ENCODE measurements at regions not wholly inside any gene's neighbourhood (a gene's known extent, or its start where the extent isn't known, plus 50 kb on each side); places are given as distances from the start of the nearest gene placed in this dataset.

DNA sequence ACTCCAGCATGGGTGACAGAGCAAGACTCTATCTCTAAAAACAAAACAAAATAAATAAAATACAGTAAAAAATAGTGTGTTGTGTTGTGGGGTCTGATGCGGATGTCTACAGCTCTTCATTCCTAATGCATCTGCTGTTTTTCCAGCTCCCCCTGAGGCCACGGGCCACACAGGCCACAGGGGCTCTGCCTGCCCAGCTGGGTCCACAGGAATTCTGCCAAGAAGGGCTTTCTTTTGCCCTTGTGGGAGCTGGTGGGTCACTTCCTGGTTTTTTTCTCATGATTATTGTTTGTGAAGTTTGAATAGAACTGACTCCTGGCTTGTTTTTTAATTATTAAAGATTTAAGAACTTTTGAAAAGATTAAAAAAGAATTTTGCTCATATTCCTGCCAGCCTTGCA, 67.4 kb upstream of the CLDN5 start:
- no peak overlapping the region for H3K27ac ChIP-seq
- no peaks in the 10 kb centered on the region for H3K9me3 ChIP-seq
- no peak overlapping the region for H3K4me3 ChIP-seq
- no peaks in the 10 kb centered on the region for H3K36me3 ChIP-seq
- H3K27me3 ChIP-seq: no peaks in the 10 kb centered on the region
- TF ChIP-seq POLR2A (IDR thresholded peaks at IDR 0.05) (no peak), CTCF (IDR thresholded peaks at IDR 0.05) (no peak)
- H3K4me1 ChIP-seq: no peaks in the 10 kb centered on the region
- DNase-seq: no peak

DNA sequence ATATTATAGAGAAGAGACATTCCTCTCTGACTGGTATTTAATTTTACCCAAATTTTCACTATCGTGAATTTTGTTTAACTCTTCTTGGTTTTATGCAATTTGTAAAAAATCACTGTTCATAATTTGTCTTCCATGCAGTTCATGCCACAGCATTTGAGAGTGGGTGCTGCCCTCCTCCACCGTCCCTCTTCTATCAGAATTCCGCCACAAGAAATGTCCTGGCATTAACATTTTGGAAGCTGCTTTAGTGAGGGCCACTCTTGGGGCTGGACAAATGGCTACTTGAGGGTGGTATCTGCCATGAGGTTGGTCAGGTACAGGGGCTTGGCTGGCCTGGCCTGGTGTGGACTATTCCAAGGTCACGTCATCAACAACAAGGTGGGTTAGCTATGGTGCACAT, 68.3 kb upstream of the CLDN5 start:
- H3K36me3 ChIP-seq: no peaks in the 10 kb centered on the region
- TF ChIP-seq CTCF (IDR thresholded peaks at IDR 0.05): no peak
- H3K27ac ChIP-seq: no peak overlapping the region
- no peaks in the 10 kb centered on the region for H3K4me1 ChIP-seq
- H3K27me3 ChIP-seq: no peaks in the 10 kb centered on the region
- DNase-seq: no peak
- H3K4me3 ChIP-seq: no peak overlapping the region
- no peaks in the 10 kb centered on the region for H3K9me3 ChIP-seq

- H3K4me3 ChIP-seq: no peak overlapping the region
- peaks cover 0 to 8% (median 0%) of the 10 kb centered on the region in 4 donors for H3K4me1 ChIP-seq
- H3K9me3 ChIP-seq: no peaks in the 10 kb centered on the region
- H3K36me3 ChIP-seq: no peaks in the 10 kb centered on the region
- DNase-seq: no peak
- H3K27me3 ChIP-seq: no peaks in the 10 kb centered on the region
- no peak for TF ChIP-seq POLR2A (IDR thresholded peaks at IDR 0.05)
- no peak for TF ChIP-seq CTCF (IDR thresholded peaks at IDR 0.05)
- no peak overlapping the region for H3K27ac ChIP-seq
Observed at GRCh38 chr22:19593991-19594569, 69.9 kb upstream of the CLDN5 start.

DNA sequence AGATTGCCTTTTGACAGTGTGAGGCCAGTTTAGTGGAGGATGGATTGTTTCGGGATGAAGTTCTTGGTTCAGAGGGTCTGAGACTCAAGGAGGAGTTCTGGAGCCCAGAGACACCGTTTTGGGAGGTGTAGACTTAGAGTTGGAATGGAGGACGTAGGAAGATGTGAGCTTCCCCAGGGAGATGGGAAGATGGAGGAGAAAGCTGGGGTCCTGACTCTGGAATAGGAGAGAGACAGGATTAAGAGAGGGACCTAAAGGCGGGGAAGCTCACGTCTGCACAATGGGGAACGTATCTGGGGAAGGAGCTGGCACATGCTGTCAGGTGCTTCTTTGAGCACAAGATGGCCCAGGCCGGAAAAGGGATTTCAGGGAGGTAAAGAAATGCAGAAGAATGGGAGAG, 71.3 kb upstream of the CLDN5 start:
- no peak overlapping the region for H3K27ac ChIP-seq
- no peak for TF ChIP-seq POLR2A (IDR thresholded peaks at IDR 0.05)
- TF ChIP-seq CTCF (IDR thresholded peaks at IDR 0.05): no peak
- H3K9me3 ChIP-seq: no peaks in the 10 kb centered on the region
- H3K27me3 ChIP-seq: no peaks in the 10 kb centered on the region
- H3K4me1 ChIP-seq: peaks cover 0 to 8% (median 0%) of the 10 kb centered on the region in 4 donors
- no peak overlapping the region for H3K4me3 ChIP-seq
- H3K36me3 ChIP-seq: no peaks in the 10 kb centered on the region
- DNase-seq: no peak

- no peak overlapping the region for H3K4me3 ChIP-seq
- H3K4me1 ChIP-seq: peaks cover 0 to 8% (median 0%) of the 10 kb centered on the region in 4 donors
- peak overlapping the region in 1 of 4 donors; percentile 70 for H3K27ac ChIP-seq
- TF ChIP-seq POLR2A (IDR thresholded peaks at IDR 0.05) (no peak), CTCF (IDR thresholded peaks at IDR 0.05) (no peak)
- H3K27me3 ChIP-seq: no peaks in the 10 kb centered on the region
- DNase-seq: no peak
- no peaks in the 10 kb centered on the region for H3K36me3 ChIP-seq
- H3K9me3 ChIP-seq: no peaks in the 10 kb centered on the region
Observed at GRCh38 chr22:19596680-19597398, 72.6 kb upstream of the CLDN5 start.

Measured in Peyer's patch (tissue), 4 donors.